SK-N-SH (cell line): ENCODE measurements at regions not wholly inside any gene's neighbourhood (a gene's known extent, or its start where the extent isn't known, plus 50 kb on each side); places are given as distances from the start of the nearest gene placed in this dataset.

Source experiments
- CTCF ChIA-PET: fragments of 300-600, 350-600 bp; formaldehyde crosslinking; extraction: SDS; loops from one replicate; lab custom pipeline; 2021; lab: Yijun Ruan, JAX
- POLR2A ChIA-PET: fragments of 350-600 bp; sonication (Branson Sonifier 250); formaldehyde crosslinking; extraction: SDS; loops from one replicate; lab custom pipeline; 2020; ENCODE audit warnings: antibody characterized with exemption, inconsistent platforms; lab: Yijun Ruan, JAX
- DNase-seq: peaks from one replicate; pipeline ENCODE4 v3.0.0; 2012
- H2AFZ ChIP-seq: fragments of 200-600 bp; sonication (generic); 2 replicates; pipeline ENCODE4 v1.8.1; 2016; ENCODE audit warnings: antibody characterized with exemption, mild to moderate bottlenecking, low read depth
- H3F3A ChIP-seq: fragments of 200-600 bp; sonication (generic); replicated peaks from 2 replicates; pipeline ENCODE3; 2016; ENCODE audit warnings: antibody characterized with exemption, mild to moderate bottlenecking; ENCODE audit not compliant: insufficient read depth
- H3K27ac ChIP-seq, 2 experiments: fragments of 200-500 bp in 1 of 2; fragments of 200-600 bp in 1 of 2; sonication (Bioruptor generic) in 1 of 2; sonication (generic), shearing (Covaris generic) in 1 of 2; 2 replicates each; pipeline versions ENCODE4 v1.5.1 to v1.6.1; 2014 to 2016; ENCODE audit warnings: low read depth in 2 of 2, inconsistent platforms in 1 of 2, low read length in 1 of 2, mild to moderate bottlenecking in 1 of 2, mixed read lengths in 1 of 2
- H3K27me3 ChIP-seq: fragments of 200-600 bp; sonication (generic), shearing (Covaris generic); 2 replicates; pipeline ENCODE4 v1.6.1; 2016; ENCODE audit warnings: mixed run types; ENCODE audit not compliant: insufficient read depth
- H3K36me3 ChIP-seq, 2 experiments: fragments of 200-500 bp in 1 of 2; fragments of 200-600 bp in 1 of 2; sonication (Bioruptor generic) in 1 of 2; sonication (generic) in 1 of 2; replicated peaks in 1 of 2; 2 replicates each; pipeline versions ENCODE3 to v1.5.1; 2014 to 2016; ENCODE audit warnings: low read length in 1 of 2, mild to moderate bottlenecking in 1 of 2; ENCODE audit not compliant: insufficient read depth in 2 of 2, control insufficient read depth in 1 of 2
- H3K4me1 ChIP-seq, 2 experiments: fragments of 200-500 bp in 1 of 2; fragments of 200-600 bp in 1 of 2; sonication (Bioruptor generic) in 1 of 2; sonication (generic), shearing (Covaris generic) in 1 of 2; 2 replicates each; pipeline versions ENCODE4 v1.5.1 to v1.6.1; 2014 to 2016; ENCODE audit warnings: low read depth in 1 of 2, low read length in 1 of 2, mixed run types in 1 of 2; ENCODE audit not compliant: insufficient read depth in 2 of 2, control insufficient read depth in 1 of 2
- H3K4me2 ChIP-seq: fragments of 200-600 bp; sonication (generic), shearing (Covaris generic); 2 replicates; pipeline ENCODE4 v1.6.1; 2017; ENCODE audit warnings: mixed run types
- H3K4me3 ChIP-seq, 2 experiments: fragments of 200-500 bp in 1 of 2; fragments of 200-600 bp in 1 of 2; sonication (Bioruptor generic) in 1 of 2; sonication (generic), shearing (Covaris generic) in 1 of 2; 2 replicates each; pipeline versions ENCODE4 v1.5.1 to v1.8.1; 2014 to 2016; ENCODE audit warnings: low read depth in 2 of 2, inconsistent platforms in 1 of 2, low read length in 1 of 2, mild to moderate bottlenecking in 1 of 2, mixed read lengths in 1 of 2, moderate library complexity in 1 of 2
- H3K79me2 ChIP-seq: fragments of 200-600 bp; sonication (generic); 2 replicates; pipeline ENCODE4 v1.8.1; 2017; ENCODE audit warnings: mild to moderate bottlenecking; ENCODE audit not compliant: insufficient read depth
- H3K9ac ChIP-seq: fragments of 200-600 bp; sonication (generic); 2 replicates; pipeline ENCODE4 v1.6.1; 2017; ENCODE audit warnings: mixed run types
- H3K9me2 ChIP-seq: fragments of 200-600 bp; sonication (generic); 2 replicates; pipeline ENCODE4 v1.6.1; 2017; ENCODE audit warnings: mixed run types
- H3K9me3 ChIP-seq: fragments of 200-600 bp; sonication (generic); 2 replicates; pipeline ENCODE4 v1.6.1; 2017; ENCODE audit warnings: mixed run types, mild to moderate bottlenecking, moderate library complexity
- H4K20me1 ChIP-seq: fragments of 200-600 bp; sonication (generic); 2 replicates; pipeline ENCODE4 v1.6.1; 2017; ENCODE audit warnings: mild to moderate bottlenecking, mixed run types; ENCODE audit not compliant: insufficient read depth
- CHD2 ChIP-seq: fragments of 150-350 bp; IDR thresholded peaks from 2 replicates; pipeline ENCODE4 v1.6.1; 2018; ENCODE audit warnings: low read length; ENCODE audit not compliant: partially characterized antibody
- ELF1 ChIP-seq: IDR thresholded peaks from 2 replicates; pipeline ENCODE4 v1.4.0; 2012
- EP300 ChIP-seq, 2 experiments: IDR thresholded peaks; 2 replicates each; pipeline versions ENCODE4 v1.4.0 to v1.6.1; 2012; ENCODE audit warnings: borderline replicate concordance in 1 of 2, low read depth in 1 of 2, low read length in 1 of 2
- EZH2phosphoT487 ChIP-seq: fragments of 200-600 bp; sonication (generic); IDR thresholded peaks from 2 replicates; pipeline ENCODE4 v1.6.1; 2017; ENCODE audit warnings: low read depth, mixed run types, mild to moderate bottlenecking, antibody characterized with exemption, moderate library complexity, borderline replicate concordance
- FOXM1 ChIP-seq: IDR thresholded peaks from 2 replicates; pipeline ENCODE4 v1.4.0; 2012; ENCODE audit warnings: low read depth, mild to moderate bottlenecking
- GABPA ChIP-seq: IDR thresholded peaks from 2 replicates; pipeline ENCODE4 v1.4.0; 2012; ENCODE audit warnings: low read depth, mild to moderate bottlenecking
- JUND ChIP-seq: IDR thresholded peaks from 2 replicates; pipeline ENCODE4 v1.4.0; 2012
- MXI1 ChIP-seq: IDR thresholded peaks from 2 replicates; pipeline ENCODE4 v1.6.1; 2012; ENCODE audit warnings: mild to moderate bottlenecking, low read depth, low read length, improper control_type of control experiment
- NFIC ChIP-seq: IDR thresholded peaks from 2 replicates; pipeline ENCODE4 v1.4.0; 2012; ENCODE audit warnings: borderline replicate concordance
- NRF1 ChIP-seq: IDR thresholded peaks from 2 replicates; pipeline ENCODE4 v1.6.1; 2012; ENCODE audit warnings: low read depth, mild to moderate bottlenecking, low read length
- POLR2AphosphoS5 ChIP-seq: IDR thresholded peaks from 2 replicates; pipeline ENCODE4 v1.6.1; 2012; ENCODE audit warnings: low read depth, low read length
- RAD21 ChIP-seq: IDR thresholded peaks from 2 replicates; pipeline ENCODE4 v1.6.1; 2012; ENCODE audit warnings: mild to moderate bottlenecking, low read length
- SIN3A ChIP-seq: IDR thresholded peaks from 2 replicates; pipeline ENCODE4 v1.6.1; 2012; ENCODE audit warnings: low read depth, mild to moderate bottlenecking, low read length, moderate library complexity, borderline replicate concordance
- SMC3 ChIP-seq: IDR thresholded peaks from 2 replicates; pipeline ENCODE4 v1.6.1; 2012; ENCODE audit warnings: low read depth, low read length, improper control_type of control experiment
- TCF12 ChIP-seq: IDR thresholded peaks from 2 replicates; pipeline ENCODE4 v1.4.0; 2012
- TEAD4 ChIP-seq: IDR thresholded peaks from 2 replicates; pipeline ENCODE4 v1.4.0; 2012; ENCODE audit warnings: mild to moderate bottlenecking, borderline replicate concordance; ENCODE audit not compliant: insufficient read depth
- WGBS: methylation state at CpG from one replicate; pipeline ENCODE4 v1.1.6; 2017; ENCODE audit warnings: low lambda C conversion rate; 5-methylcytosine and 5-hydroxymethylcytosine counted together
- TF ChIP-seq, protein P1 (sequence below): fragments of 200-600 bp; sonication (generic); IDR thresholded peaks from 2 replicates; pipeline ENCODE4 v1.6.1; 2017; ENCODE audit warnings: antibody characterized with exemption, mild to moderate bottlenecking, moderate library complexity
- TF ChIP-seq, protein P2 (sequence below): IDR thresholded peaks from 2 replicates; pipeline ENCODE4 v1.4.0; 2012; ENCODE audit warnings: low read depth, borderline replicate concordance
- TF ChIP-seq, protein P3 (sequence below): IDR thresholded peaks from 2 replicates; pipeline ENCODE4 v1.6.1; 2012; ENCODE audit warnings: mild to moderate bottlenecking, low read depth, low read length, moderate library complexity
- TF ChIP-seq, protein P4 (sequence below): fragments of 150-350 bp; IDR thresholded peaks from 2 replicates; pipeline ENCODE4 v1.6.1; 2017; ENCODE audit warnings: antibody characterized with exemption, low read length, low read depth, borderline replicate concordance

DNA sequence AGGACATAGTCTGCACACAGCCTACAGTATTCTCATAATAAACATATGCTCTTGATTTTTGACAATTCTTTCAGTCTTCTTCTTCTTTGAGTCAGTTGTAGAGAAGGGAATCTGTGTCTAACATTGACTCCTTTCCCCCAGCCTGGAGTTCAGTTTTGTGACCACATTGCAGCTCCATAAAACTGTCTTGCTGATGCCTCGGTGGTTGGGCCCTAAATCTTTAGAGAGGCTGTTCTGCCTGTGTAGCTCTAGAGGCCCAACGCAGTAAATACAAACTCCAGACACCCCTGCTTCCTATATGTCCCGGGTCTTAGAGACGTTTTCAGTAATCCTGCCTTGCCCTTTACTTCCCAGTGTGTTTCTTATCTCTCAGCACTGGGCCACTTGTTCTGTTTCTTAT lies 639.5 kb upstream of the AADAT start:
- Histone ChIP-seq H3K27ac (no peak overlapping the region), H2AFZ (no peak overlapping the region), H3K4me2 (no peak overlapping the region), H3K9me3 (no peaks in the 10 kb centered on the region), H3K36me3 (no peaks in the 10 kb centered on the region), H3K79me2 (no peaks in the 10 kb centered on the region), H3K4me1 (no peaks in the 10 kb centered on the region; a peak in 1 of 4 replicates), H3K9ac (no peak overlapping the region), H3K4me3 (no peak overlapping the region), H4K20me1 (no peaks in the 10 kb centered on the region), H3K9me2 (no peaks in the 10 kb centered on the region), H3K27me3 (no peaks in the 10 kb centered on the region), H3F3A (no peaks in the 10 kb centered on the region)
- WGBS, result 52% methylated on average over 4 of the region's 4 CpGs
- no peak for TF ChIP-seq CHD2
- no peak for TF ChIP-seq TCF12
- no peak for TF ChIP-seq POLR2AphosphoS5
- TF ChIP-seq, protein P1, sequence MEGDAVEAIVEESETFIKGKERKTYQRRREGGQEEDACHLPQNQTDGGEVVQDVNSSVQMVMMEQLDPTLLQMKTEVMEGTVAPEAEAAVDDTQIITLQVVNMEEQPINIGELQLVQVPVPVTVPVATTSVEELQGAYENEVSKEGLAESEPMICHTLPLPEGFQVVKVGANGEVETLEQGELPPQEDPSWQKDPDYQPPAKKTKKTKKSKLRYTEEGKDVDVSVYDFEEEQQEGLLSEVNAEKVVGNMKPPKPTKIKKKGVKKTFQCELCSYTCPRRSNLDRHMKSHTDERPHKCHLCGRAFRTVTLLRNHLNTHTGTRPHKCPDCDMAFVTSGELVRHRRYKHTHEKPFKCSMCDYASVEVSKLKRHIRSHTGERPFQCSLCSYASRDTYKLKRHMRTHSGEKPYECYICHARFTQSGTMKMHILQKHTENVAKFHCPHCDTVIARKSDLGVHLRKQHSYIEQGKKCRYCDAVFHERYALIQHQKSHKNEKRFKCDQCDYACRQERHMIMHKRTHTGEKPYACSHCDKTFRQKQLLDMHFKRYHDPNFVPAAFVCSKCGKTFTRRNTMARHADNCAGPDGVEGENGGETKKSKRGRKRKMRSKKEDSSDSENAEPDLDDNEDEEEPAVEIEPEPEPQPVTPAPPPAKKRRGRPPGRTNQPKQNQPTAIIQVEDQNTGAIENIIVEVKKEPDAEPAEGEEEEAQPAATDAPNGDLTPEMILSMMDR, result no peak
- TF ChIP-seq SIN3A, result no peak
- no peak for TF ChIP-seq JUND
- ChIA-PET POLR2A (no interaction called here), CTCF (no interaction called here)
- no peak for DNase-seq

DNA sequence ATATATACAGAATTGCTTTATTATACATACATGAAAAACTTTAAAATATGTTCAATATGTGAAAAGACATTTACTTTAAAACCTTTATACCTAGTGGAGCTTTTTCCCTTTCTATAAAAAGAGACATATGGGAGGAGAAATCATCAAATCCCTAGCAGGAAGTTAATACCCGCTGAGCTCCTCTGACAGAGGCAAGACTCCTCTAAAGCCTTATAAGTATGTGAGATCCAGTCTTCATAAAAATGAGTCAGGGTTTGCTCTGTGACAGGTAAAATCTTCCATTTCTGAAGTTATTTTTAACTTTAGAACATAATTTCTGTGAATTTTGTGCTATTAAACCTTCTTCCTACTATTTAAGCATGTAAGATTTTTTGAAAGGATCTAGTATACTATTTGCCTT lies 634.4 kb upstream of the AADAT start:
- H3K79me2 ChIP-seq, result no peaks in the 10 kb centered on the region
- no peaks in the 10 kb centered on the region for H3K9me3 ChIP-seq
- POLR2A ChIA-PET, result no interaction called here
- H3K36me3 ChIP-seq, result no peaks in the 10 kb centered on the region
- H3K27me3 ChIP-seq, result no peaks in the 10 kb centered on the region
- no peaks in the 10 kb centered on the region for H3F3A ChIP-seq
- no peak overlapping the region for H3K4me3 ChIP-seq
- TF ChIP-seq, protein P2, sequence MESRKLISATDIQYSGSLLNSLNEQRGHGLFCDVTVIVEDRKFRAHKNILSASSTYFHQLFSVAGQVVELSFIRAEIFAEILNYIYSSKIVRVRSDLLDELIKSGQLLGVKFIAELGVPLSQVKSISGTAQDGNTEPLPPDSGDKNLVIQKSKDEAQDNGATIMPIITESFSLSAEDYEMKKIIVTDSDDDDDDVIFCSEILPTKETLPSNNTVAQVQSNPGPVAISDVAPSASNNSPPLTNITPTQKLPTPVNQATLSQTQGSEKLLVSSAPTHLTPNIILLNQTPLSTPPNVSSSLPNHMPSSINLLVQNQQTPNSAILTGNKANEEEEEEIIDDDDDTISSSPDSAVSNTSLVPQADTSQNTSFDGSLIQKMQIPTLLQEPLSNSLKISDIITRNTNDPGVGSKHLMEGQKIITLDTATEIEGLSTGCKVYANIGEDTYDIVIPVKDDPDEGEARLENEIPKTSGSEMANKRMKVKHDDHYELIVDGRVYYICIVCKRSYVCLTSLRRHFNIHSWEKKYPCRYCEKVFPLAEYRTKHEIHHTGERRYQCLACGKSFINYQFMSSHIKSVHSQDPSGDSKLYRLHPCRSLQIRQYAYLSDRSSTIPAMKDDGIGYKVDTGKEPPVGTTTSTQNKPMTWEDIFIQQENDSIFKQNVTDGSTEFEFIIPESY, result no peak
- TF ChIP-seq NFIC, result no peak
- TF ChIP-seq SIN3A, result no peak
- TF ChIP-seq EP300 (IDR thresholded peaks at IDR 0.05; ENCODE audit: borderline replicate concordance in 1 of 2, low read depth in 1 of 2, low read length in 1 of 2), result no peak
- no peak for TF ChIP-seq POLR2AphosphoS5
- TF ChIP-seq MXI1, result no peak
- TF ChIP-seq GABPA, result no peak
- TF ChIP-seq, protein P3, sequence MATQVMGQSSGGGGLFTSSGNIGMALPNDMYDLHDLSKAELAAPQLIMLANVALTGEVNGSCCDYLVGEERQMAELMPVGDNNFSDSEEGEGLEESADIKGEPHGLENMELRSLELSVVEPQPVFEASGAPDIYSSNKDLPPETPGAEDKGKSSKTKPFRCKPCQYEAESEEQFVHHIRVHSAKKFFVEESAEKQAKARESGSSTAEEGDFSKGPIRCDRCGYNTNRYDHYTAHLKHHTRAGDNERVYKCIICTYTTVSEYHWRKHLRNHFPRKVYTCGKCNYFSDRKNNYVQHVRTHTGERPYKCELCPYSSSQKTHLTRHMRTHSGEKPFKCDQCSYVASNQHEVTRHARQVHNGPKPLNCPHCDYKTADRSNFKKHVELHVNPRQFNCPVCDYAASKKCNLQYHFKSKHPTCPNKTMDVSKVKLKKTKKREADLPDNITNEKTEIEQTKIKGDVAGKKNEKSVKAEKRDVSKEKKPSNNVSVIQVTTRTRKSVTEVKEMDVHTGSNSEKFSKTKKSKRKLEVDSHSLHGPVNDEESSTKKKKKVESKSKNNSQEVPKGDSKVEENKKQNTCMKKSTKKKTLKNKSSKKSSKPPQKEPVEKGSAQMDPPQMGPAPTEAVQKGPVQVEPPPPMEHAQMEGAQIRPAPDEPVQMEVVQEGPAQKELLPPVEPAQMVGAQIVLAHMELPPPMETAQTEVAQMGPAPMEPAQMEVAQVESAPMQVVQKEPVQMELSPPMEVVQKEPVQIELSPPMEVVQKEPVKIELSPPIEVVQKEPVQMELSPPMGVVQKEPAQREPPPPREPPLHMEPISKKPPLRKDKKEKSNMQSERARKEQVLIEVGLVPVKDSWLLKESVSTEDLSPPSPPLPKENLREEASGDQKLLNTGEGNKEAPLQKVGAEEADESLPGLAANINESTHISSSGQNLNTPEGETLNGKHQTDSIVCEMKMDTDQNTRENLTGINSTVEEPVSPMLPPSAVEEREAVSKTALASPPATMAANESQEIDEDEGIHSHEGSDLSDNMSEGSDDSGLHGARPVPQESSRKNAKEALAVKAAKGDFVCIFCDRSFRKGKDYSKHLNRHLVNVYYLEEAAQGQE, result no peak
- TF ChIP-seq SMC3, result no peak
- TF ChIP-seq ELF1, result no peak
- no peak for TF ChIP-seq FOXM1
- no peak for TF ChIP-seq EZH2phosphoT487
- TF ChIP-seq, protein P4, sequence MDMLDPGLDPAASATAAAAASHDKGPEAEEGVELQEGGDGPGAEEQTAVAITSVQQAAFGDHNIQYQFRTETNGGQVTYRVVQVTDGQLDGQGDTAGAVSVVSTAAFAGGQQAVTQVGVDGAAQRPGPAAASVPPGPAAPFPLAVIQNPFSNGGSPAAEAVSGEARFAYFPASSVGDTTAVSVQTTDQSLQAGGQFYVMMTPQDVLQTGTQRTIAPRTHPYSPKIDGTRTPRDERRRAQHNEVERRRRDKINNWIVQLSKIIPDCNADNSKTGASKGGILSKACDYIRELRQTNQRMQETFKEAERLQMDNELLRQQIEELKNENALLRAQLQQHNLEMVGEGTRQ, result no peak
- TF ChIP-seq TEAD4, result no peak
- no peak for TF ChIP-seq RAD21
- TF ChIP-seq NRF1, result no peak
- CTCF ChIA-PET, result no interaction called here
- 77% methylated on average over 1 of the region's 1 CpG for WGBS
- no peak overlapping the region for H3K9ac ChIP-seq
- H3K4me1 ChIP-seq, result no peaks in the 10 kb centered on the region; a peak in 1 of 4 replicates
- no peak overlapping the region for H3K27ac ChIP-seq
- H2AFZ ChIP-seq, result no peak overlapping the region
- DNase-seq, result no peak
- H3K4me2 ChIP-seq, result no peak overlapping the region
- H4K20me1 ChIP-seq, result no peaks in the 10 kb centered on the region
- H3K9me2 ChIP-seq, result no peaks in the 10 kb centered on the region
